GM19455 (cell line): ENCODE measurements at regions not wholly inside any gene's neighbourhood (a gene's known extent, or its start where the extent isn't known, plus 50 kb on each side); places are given as distances from the start of the nearest gene placed in this dataset.
"Not testable (repeated sequence)": the region's sequence is repeated elsewhere in the genome, so short reads cannot be mapped to it uniquely, and the experiment has no call there.

ENCODE experiments used
- ATAC-seq: cut with Tn5 transposase; IDR thresholded peaks from one replicate; pipeline ENCODE4 v1.9.1; 2021; ENCODE audit not compliant: unreplicated experiment

GRCh38 chr19:29154163-29154562, 58.8 kb downstream of the UQCRFS1 start:
- no peak for ATAC-seq

- no peak for ATAC-seq
Observed at GRCh38 chr19:29145756-29146155, 67.2 kb downstream of the UQCRFS1 start.

GRCh38 chr19:29143183-29143582, 69.8 kb downstream of the UQCRFS1 start:
- ATAC-seq = no peak

GRCh38 chr19:29139227-29139626, 73.7 kb downstream of the UQCRFS1 start:
- ATAC-seq = no peak

- ATAC-seq = not testable (repeated sequence)
Observed at GRCh38 chr19:29138206-29138605, 74.7 kb downstream of the UQCRFS1 start.

GRCh38 chr19:29131456-29131855, 81.5 kb downstream of the UQCRFS1 start:
- no peak for ATAC-seq

GRCh38 chr19:29129148-29129547, 83.8 kb downstream of the UQCRFS1 start:
- no peak for ATAC-seq

- no peak for ATAC-seq
Observed at GRCh38 chr19:29128203-29128602, 84.7 kb downstream of the UQCRFS1 start.

GRCh38 chr19:29122185-29122584, 90.8 kb downstream of the UQCRFS1 start:
- no peak for ATAC-seq

GRCh38 chr19:29121684-29122083, 91.3 kb downstream of the UQCRFS1 start:
- no peak for ATAC-seq

- ATAC-seq = no peak
Observed at GRCh38 chr19:29120466-29120865, 92.5 kb downstream of the UQCRFS1 start.

GRCh38 chr19:29119590-29119989, 93.4 kb downstream of the UQCRFS1 start:
- no peak for ATAC-seq

- no peak for ATAC-seq
Observed at GRCh38 chr19:29118389-29118788, 94.6 kb downstream of the UQCRFS1 start.

- ATAC-seq = no peak
Observed at GRCh38 chr19:29117926-29118325, 95.0 kb downstream of the UQCRFS1 start.

- ATAC-seq = no peak
Observed at GRCh38 chr19:29115181-29115580, 97.8 kb downstream of the UQCRFS1 start.

GRCh38 chr19:29113838-29114237, 99.1 kb downstream of the UQCRFS1 start:
- ATAC-seq = no peak

- no peak for ATAC-seq
Observed at GRCh38 chr19:29111576-29111975, 101.4 kb downstream of the UQCRFS1 start.

GRCh38 chr19:29107831-29108230, 105.1 kb downstream of the UQCRFS1 start:
- no peak for ATAC-seq

- ATAC-seq = no peak
Observed at GRCh38 chr19:29106346-29106885, 106.5 kb downstream of the UQCRFS1 start.

GRCh38 chr19:29105629-29106292, 107.2 kb downstream of the UQCRFS1 start:
- no peak for ATAC-seq

- no peak for ATAC-seq
Observed at GRCh38 chr19:29104605-29105241, 108.2 kb downstream of the UQCRFS1 start.

GRCh38 chr19:29098863-29099481, 114.0 kb downstream of the UQCRFS1 start:
- ATAC-seq = no peak
